T-cell (primary cell): ENCODE measurements at regions not wholly inside any gene's neighbourhood (a gene's known extent, or its start where the extent isn't known, plus 50 kb on each side); places are given as distances from the start of the nearest gene placed in this dataset.

Experiments used
- ATAC-seq, 4 experiments: fragments of 200-7000 bp in 3 of 4; fragments of 150-1000 bp in 1 of 4; cut with Tn5 transposase; replicated peaks in 1 of 4; 1 replicate in 3 of 4; 2 replicates in 1 of 4; pipeline ENCODE4 v1.10.0; 2021; ENCODE audit warnings: moderate library complexity in 3 of 4, mild to moderate bottlenecking in 2 of 4, moderate number of reproducible peaks in 1 of 4
- CTCF ChIA-PET, 2 donors: fragments of 300-600 bp; sonication (Branson Sonifier 250); formaldehyde crosslinking; loops; one replicate each; lab custom pipeline; 2022; ENCODE audit warnings: antibody characterized with exemption in 2 of 2; lab: Charles Lee
- POLR2A ChIA-PET, 2 donors: fragments of 300-600 bp; sonication (Branson Sonifier 250); formaldehyde crosslinking; loops; one replicate each; lab custom pipeline; 2022; ENCODE audit warnings: antibody characterized with exemption in 2 of 2; lab: Charles Lee
- DNase-seq, 35 experiments: peaks; one replicate each; pipeline versions ENCODE4 v3.0.0 to v3.0.0-alpha.2; 2013 to 2023
- H3K27ac ChIP-seq: one replicate; pipeline ENCODE4 v1.5.1; 2013; ENCODE audit warnings: low read length
- H3K27me3 ChIP-seq, 2 experiments: replicated peaks in 1 of 2; 1 replicate in 1 of 2; 2 replicates in 1 of 2; pipeline versions ENCODE4 v1.6.1 to v1.7.0; 2013; ENCODE audit warnings: low read length in 1 of 2, mixed read lengths in 1 of 2; ENCODE audit not compliant: control insufficient read depth in 2 of 2, insufficient read depth in 2 of 2; ENCODE audit errors: extremely low read depth in 1 of 2
- H3K36me3 ChIP-seq, 2 donors: 1 replicate in 1 of 2; 2 replicates in 1 of 2; pipeline versions ENCODE4 v1.6.1 to v1.7.0; 2013; ENCODE audit warnings: low read length in 1 of 2; ENCODE audit not compliant: control insufficient read depth in 2 of 2, insufficient read depth in 1 of 2; ENCODE audit errors: extremely low read depth in 1 of 2
- H3K4me1 ChIP-seq, 2 experiments: 1 replicate in 1 of 2; 2 replicates in 1 of 2; pipeline versions ENCODE4 v1.6.1 to v1.7.0; 2013; ENCODE audit warnings: low read length in 2 of 2, mixed read lengths in 1 of 2; ENCODE audit not compliant: insufficient read depth in 2 of 2, control insufficient read depth in 1 of 2; ENCODE audit errors: extremely low read depth in 1 of 2
- H3K4me3 ChIP-seq, 2 donors: 1 replicate in 1 of 2; 2 replicates in 1 of 2; pipeline versions ENCODE4 v1.5.1 to v1.7.0; 2013; ENCODE audit warnings: mild to moderate bottlenecking in 2 of 2, low read length in 1 of 2, moderate library complexity in 1 of 2; ENCODE audit not compliant: control insufficient read depth in 1 of 2; ENCODE audit errors: extremely low read depth in 1 of 2
- H3K9me3 ChIP-seq: 2 replicates; pipeline ENCODE4 v1.7.0; 2013
- H3K27ac Mint-ChIP-seq, 2 donors: one replicate each; pipeline ENCODE4 v1.8.0; 2020 to 2021; ENCODE audit warnings: mild to moderate bottlenecking in 2 of 2, mixed read lengths in 2 of 2
- H3K27me3 Mint-ChIP-seq, 2 donors: one replicate each; pipeline ENCODE4 v1.8.0; 2021 to 2022; ENCODE audit warnings: mixed read lengths in 2 of 2
- H3K36me3 Mint-ChIP-seq: one replicate; pipeline ENCODE4 v1.8.0; 2021; ENCODE audit warnings: mixed read lengths
- H3K4me1 Mint-ChIP-seq, 3 donors: one replicate each; pipeline ENCODE4 v1.8.0; 2020 to 2022; ENCODE audit warnings: mixed read lengths in 3 of 3, mild to moderate bottlenecking in 1 of 3
- H3K4me3 Mint-ChIP-seq, 3 donors: one replicate each; pipeline ENCODE4 v1.8.0; 2020 to 2022; ENCODE audit warnings: mild to moderate bottlenecking in 3 of 3, mixed read lengths in 3 of 3, moderate library complexity in 3 of 3
- H3K9me3 Mint-ChIP-seq, 3 donors: one replicate each; pipeline ENCODE4 v1.8.0; 2020 to 2022; ENCODE audit warnings: mixed read lengths in 3 of 3
- WGBS: methylation state at CpG from one replicate; pipeline ENCODE4 v1.1.5; 2013; ENCODE audit warnings: missing lambda C conversion rate; ENCODE audit not compliant: insufficient coverage; 5-methylcytosine and 5-hydroxymethylcytosine counted together

- no peak for ATAC-seq
- H3K27ac ChIP-seq = no peak overlapping the region
- H3K27ac Mint-ChIP-seq = no peak overlapping the region
- no peaks in the 10 kb centered on the region for H3K36me3 ChIP-seq
- peaks cover 0 to 7% of the 10 kb centered on the region in 2 experiments for H3K27me3 ChIP-seq
- ChIA-PET POLR2A (no interaction called here), CTCF (interaction anchor here in 1 of 2 donors (0.6 kb wide), 1 partner anchor 317 kb away, joined by 3 read pairs; no protein-coding TSS in a partner anchor)
- no peaks in the 10 kb centered on the region for H3K9me3 ChIP-seq
- H3K9me3 Mint-ChIP-seq = no peaks in the 10 kb centered on the region
- H3K4me3 Mint-ChIP-seq = no peak overlapping the region
- H3K4me3 ChIP-seq = no peak overlapping the region
- H3K4me1 Mint-ChIP-seq = no peaks in the 10 kb centered on the region
- no peaks in the 10 kb centered on the region for H3K36me3 Mint-ChIP-seq
- no peak for DNase-seq
- H3K4me1 ChIP-seq = no peaks in the 10 kb centered on the region
- peaks cover 8 to 10% of the 10 kb centered on the region in 2 donors for H3K27me3 Mint-ChIP-seq
Measured at GRCh38 chr2:236760246-236760645, 190.6 kb downstream of the ACKR3 start.

- H3K36me3 Mint-ChIP-seq = no peaks in the 10 kb centered on the region
- no peaks in the 10 kb centered on the region for H3K9me3 Mint-ChIP-seq
- H3K27ac Mint-ChIP-seq = no peak overlapping the region
- no peak overlapping the region for H3K27ac ChIP-seq
- ATAC-seq (no peak), DNase-seq (no peak)
- no peaks in the 10 kb centered on the region for H3K9me3 ChIP-seq
- H3K4me3 ChIP-seq = no peak overlapping the region
- H3K4me1 Mint-ChIP-seq = no peaks in the 10 kb centered on the region
- ChIA-PET POLR2A (no interaction called here), CTCF (no interaction called here)
- no peaks in the 10 kb centered on the region for H3K4me1 ChIP-seq
- H3K27me3 ChIP-seq = peaks cover 0 to 9% of the 10 kb centered on the region in 2 experiments
- WGBS = 100% methylated on average over 2 of the region's 3 CpGs
- peaks cover 4 to 10% of the 10 kb centered on the region in 2 donors for H3K27me3 Mint-ChIP-seq
- H3K4me3 Mint-ChIP-seq = no peak overlapping the region
- H3K36me3 ChIP-seq = no peaks in the 10 kb centered on the region
Measured at GRCh38 chr2:236761358-236761757, 191.7 kb downstream of the ACKR3 start.

- Mint-ChIP-seq H3K4me3 (no peak overlapping the region), H3K27ac (no peak overlapping the region), H3K4me1 (no peaks in the 10 kb centered on the region), H3K9me3 (no peaks in the 10 kb centered on the region), H3K27me3 (peaks cover 9 to 10% of the 10 kb centered on the region in 2 donors), H3K36me3 (no peaks in the 10 kb centered on the region)
- POLR2A ChIA-PET = no interaction called here
- H3K27me3 ChIP-seq = peaks cover 0 to 12% of the 10 kb centered on the region in 2 experiments
- no peak overlapping the region for H3K27ac ChIP-seq
- DNase-seq = no peak
- H3K9me3 ChIP-seq = no peaks in the 10 kb centered on the region
- H3K4me3 ChIP-seq = no peak overlapping the region
- CTCF ChIA-PET = no interaction called here
- no peaks in the 10 kb centered on the region for H3K4me1 ChIP-seq
- WGBS = 100% methylated on average over 1 of the region's 5 CpGs
- no peak for ATAC-seq
- no peaks in the 10 kb centered on the region for H3K36me3 ChIP-seq
Measured at GRCh38 chr2:236762628-236763027, 193.0 kb downstream of the ACKR3 start.

GRCh38 chr2:236763857-236764256, 194.2 kb downstream of the ACKR3 start:
- Histone ChIP-seq H3K27me3 (peaks cover 0 to 23% of the 10 kb centered on the region in 2 experiments), H3K4me3 (no peak overlapping the region), H3K36me3 (no peaks in the 10 kb centered on the region), H3K9me3 (no peaks in the 10 kb centered on the region), H3K27ac (no peak overlapping the region), H3K4me1 (no peaks in the 10 kb centered on the region)
- Mint-ChIP-seq H3K27ac (no peak overlapping the region), H3K4me3 (no peak overlapping the region), H3K4me1 (no peaks in the 10 kb centered on the region), H3K9me3 (no peaks in the 10 kb centered on the region), H3K27me3 (peaks cover 9 to 12% of the 10 kb centered on the region in 2 donors), H3K36me3 (no peaks in the 10 kb centered on the region)
- ChIA-PET CTCF (no interaction called here), POLR2A (no interaction called here)
- DNase-seq = no peak
- no peak for ATAC-seq
- 92% methylated on average over 2 of the region's 6 CpGs for WGBS

- WGBS = no CpG with 5 or more reads among the region's 2 CpGs
- Histone ChIP-seq H3K9me3 (no peaks in the 10 kb centered on the region), H3K36me3 (no peaks in the 10 kb centered on the region), H3K4me1 (no peaks in the 10 kb centered on the region), H3K27ac (no peak overlapping the region), H3K27me3 (peaks cover 0 to 27% of the 10 kb centered on the region in 2 experiments), H3K4me3 (no peak overlapping the region)
- ATAC-seq (no peak), DNase-seq (no peak)
- H3K4me1 Mint-ChIP-seq = no peaks in the 10 kb centered on the region
- CTCF ChIA-PET = no interaction called here
- no peak overlapping the region for H3K4me3 Mint-ChIP-seq
- H3K36me3 Mint-ChIP-seq = no peaks in the 10 kb centered on the region
- H3K27ac Mint-ChIP-seq = no peak overlapping the region
- H3K9me3 Mint-ChIP-seq = no peaks in the 10 kb centered on the region
- H3K27me3 Mint-ChIP-seq = peaks cover 13 to 15% of the 10 kb centered on the region in 2 donors
- POLR2A ChIA-PET = no interaction called here
Measured at GRCh38 chr2:236764716-236765115, 195.1 kb downstream of the ACKR3 start.

- Mint-ChIP-seq H3K4me1 (no peaks in the 10 kb centered on the region), H3K27me3 (peaks cover 11 to 15% of the 10 kb centered on the region in 2 donors)
Measured at GRCh38 chr2:236765478-236765877, 195.9 kb downstream of the ACKR3 start.

GRCh38 chr2:236766850-236767249, 197.2 kb downstream of the ACKR3 start:
- Mint-ChIP-seq H3K4me1 (no peaks in the 10 kb centered on the region), H3K27ac (no peak overlapping the region), H3K27me3 (peaks cover 11 to 15% of the 10 kb centered on the region in 2 donors), H3K9me3 (no peaks in the 10 kb centered on the region), H3K4me3 (no peak overlapping the region), H3K36me3 (no peaks in the 10 kb centered on the region)
- Histone ChIP-seq H3K36me3 (no peaks in the 10 kb centered on the region), H3K27me3 (peaks cover 0 to 38% of the 10 kb centered on the region in 2 experiments), H3K4me3 (no peak overlapping the region), H3K9me3 (no peaks in the 10 kb centered on the region), H3K4me1 (no peaks in the 10 kb centered on the region), H3K27ac (no peak overlapping the region)
- 100% methylated on average over 1 of the region's 2 CpGs for WGBS
- ATAC-seq = no peak
- no peak for DNase-seq
- POLR2A ChIA-PET = no interaction called here
- CTCF ChIA-PET = no interaction called here

More at GRCh38 chr2:236765478-236765877, 195.9 kb downstream of the ACKR3 start:
- 67% methylated on average over 1 of the region's 3 CpGs for WGBS
- no peak overlapping the region for H3K4me3 ChIP-seq
- POLR2A ChIA-PET = no interaction called here
- no peak for DNase-seq
- no peaks in the 10 kb centered on the region for H3K9me3 ChIP-seq
- CTCF ChIA-PET = no interaction called here
- no peak overlapping the region for H3K27ac Mint-ChIP-seq
- no peak for ATAC-seq
- H3K27me3 ChIP-seq = peaks cover 0 to 32% of the 10 kb centered on the region in 2 experiments
- H3K36me3 Mint-ChIP-seq = no peaks in the 10 kb centered on the region
- no peaks in the 10 kb centered on the region for H3K36me3 ChIP-seq
- no peaks in the 10 kb centered on the region for H3K4me1 ChIP-seq
- no peak overlapping the region for H3K27ac ChIP-seq
- H3K9me3 Mint-ChIP-seq = no peaks in the 10 kb centered on the region
- no peak overlapping the region for H3K4me3 Mint-ChIP-seq
